SK-N-SH (cell line): ENCODE measurements at regions not wholly inside any gene's neighbourhood (a gene's known extent, or its start where the extent isn't known, plus 50 kb on each side); places are given as distances from the start of the nearest gene placed in this dataset.

ENCODE experiments used
- CTCF ChIA-PET: fragments of 300-600, 350-600 bp; formaldehyde crosslinking; extraction: SDS; loops from one replicate; lab custom pipeline; 2021; lab: Yijun Ruan, JAX
- POLR2A ChIA-PET: fragments of 350-600 bp; sonication (Branson Sonifier 250); formaldehyde crosslinking; extraction: SDS; loops from one replicate; lab custom pipeline; 2020; ENCODE audit warnings: antibody characterized with exemption, inconsistent platforms; lab: Yijun Ruan, JAX
- DNase-seq: peaks from one replicate; pipeline ENCODE4 v3.0.0; 2012
- H2AFZ ChIP-seq: fragments of 200-600 bp; sonication (generic); 2 replicates; pipeline ENCODE4 v1.8.1; 2016; ENCODE audit warnings: antibody characterized with exemption, mild to moderate bottlenecking, low read depth
- H3F3A ChIP-seq: fragments of 200-600 bp; sonication (generic); replicated peaks from 2 replicates; pipeline ENCODE3; 2016; ENCODE audit warnings: antibody characterized with exemption, mild to moderate bottlenecking; ENCODE audit not compliant: insufficient read depth
- H3K27ac ChIP-seq, 2 experiments: fragments of 200-500 bp in 1 of 2; fragments of 200-600 bp in 1 of 2; sonication (Bioruptor generic) in 1 of 2; sonication (generic), shearing (Covaris generic) in 1 of 2; 2 replicates each; pipeline versions ENCODE4 v1.5.1 to v1.6.1; 2014 to 2016; ENCODE audit warnings: low read depth in 2 of 2, inconsistent platforms in 1 of 2, low read length in 1 of 2, mild to moderate bottlenecking in 1 of 2, mixed read lengths in 1 of 2
- H3K27me3 ChIP-seq: fragments of 200-600 bp; sonication (generic), shearing (Covaris generic); 2 replicates; pipeline ENCODE4 v1.6.1; 2016; ENCODE audit warnings: mixed run types; ENCODE audit not compliant: insufficient read depth
- H3K36me3 ChIP-seq, 2 experiments: fragments of 200-500 bp in 1 of 2; fragments of 200-600 bp in 1 of 2; sonication (Bioruptor generic) in 1 of 2; sonication (generic) in 1 of 2; replicated peaks in 1 of 2; 2 replicates each; pipeline versions ENCODE3 to v1.5.1; 2014 to 2016; ENCODE audit warnings: low read length in 1 of 2, mild to moderate bottlenecking in 1 of 2; ENCODE audit not compliant: insufficient read depth in 2 of 2, control insufficient read depth in 1 of 2
- H3K4me1 ChIP-seq, 2 experiments: fragments of 200-500 bp in 1 of 2; fragments of 200-600 bp in 1 of 2; sonication (Bioruptor generic) in 1 of 2; sonication (generic), shearing (Covaris generic) in 1 of 2; 2 replicates each; pipeline versions ENCODE4 v1.5.1 to v1.6.1; 2014 to 2016; ENCODE audit warnings: low read depth in 1 of 2, low read length in 1 of 2, mixed run types in 1 of 2; ENCODE audit not compliant: insufficient read depth in 2 of 2, control insufficient read depth in 1 of 2
- H3K4me2 ChIP-seq: fragments of 200-600 bp; sonication (generic), shearing (Covaris generic); 2 replicates; pipeline ENCODE4 v1.6.1; 2017; ENCODE audit warnings: mixed run types
- H3K4me3 ChIP-seq, 2 experiments: fragments of 200-500 bp in 1 of 2; fragments of 200-600 bp in 1 of 2; sonication (Bioruptor generic) in 1 of 2; sonication (generic), shearing (Covaris generic) in 1 of 2; 2 replicates each; pipeline versions ENCODE4 v1.5.1 to v1.8.1; 2014 to 2016; ENCODE audit warnings: low read depth in 2 of 2, inconsistent platforms in 1 of 2, low read length in 1 of 2, mild to moderate bottlenecking in 1 of 2, mixed read lengths in 1 of 2, moderate library complexity in 1 of 2
- H3K79me2 ChIP-seq: fragments of 200-600 bp; sonication (generic); 2 replicates; pipeline ENCODE4 v1.8.1; 2017; ENCODE audit warnings: mild to moderate bottlenecking; ENCODE audit not compliant: insufficient read depth
- H3K9ac ChIP-seq: fragments of 200-600 bp; sonication (generic); 2 replicates; pipeline ENCODE4 v1.6.1; 2017; ENCODE audit warnings: mixed run types
- H3K9me2 ChIP-seq: fragments of 200-600 bp; sonication (generic); 2 replicates; pipeline ENCODE4 v1.6.1; 2017; ENCODE audit warnings: mixed run types
- H3K9me3 ChIP-seq: fragments of 200-600 bp; sonication (generic); 2 replicates; pipeline ENCODE4 v1.6.1; 2017; ENCODE audit warnings: mixed run types, mild to moderate bottlenecking, moderate library complexity
- H4K20me1 ChIP-seq: fragments of 200-600 bp; sonication (generic); 2 replicates; pipeline ENCODE4 v1.6.1; 2017; ENCODE audit warnings: mild to moderate bottlenecking, mixed run types; ENCODE audit not compliant: insufficient read depth
- CHD2 ChIP-seq: fragments of 150-350 bp; IDR thresholded peaks from 2 replicates; pipeline ENCODE4 v1.6.1; 2018; ENCODE audit warnings: low read length; ENCODE audit not compliant: partially characterized antibody
- CTCF ChIP-seq: fragments of 200-600 bp; sonication (generic); IDR thresholded peaks from 2 replicates; pipeline ENCODE4 v1.6.1; 2017; ENCODE audit warnings: antibody characterized with exemption, mild to moderate bottlenecking, moderate library complexity
- ELF1 ChIP-seq: IDR thresholded peaks from 2 replicates; pipeline ENCODE4 v1.4.0; 2012
- EP300 ChIP-seq, 2 experiments: IDR thresholded peaks; 2 replicates each; pipeline versions ENCODE4 v1.4.0 to v1.6.1; 2012; ENCODE audit warnings: borderline replicate concordance in 1 of 2, low read depth in 1 of 2, low read length in 1 of 2
- FOSL2 ChIP-seq: IDR thresholded peaks from 2 replicates; pipeline ENCODE4 v1.4.0; 2012; ENCODE audit warnings: low read depth, mild to moderate bottlenecking, moderate library complexity, borderline replicate concordance
- GABPA ChIP-seq: IDR thresholded peaks from 2 replicates; pipeline ENCODE4 v1.4.0; 2012; ENCODE audit warnings: low read depth, mild to moderate bottlenecking
- IRF3 ChIP-seq: fragments of 150-350 bp; IDR thresholded peaks from 2 replicates; pipeline ENCODE4 v1.6.1; 2016; ENCODE audit warnings: mild to moderate bottlenecking, low read depth, low read length
- MAX ChIP-seq: IDR thresholded peaks from 2 replicates; pipeline ENCODE4 v1.4.0; 2012; ENCODE audit warnings: low read depth
- NFIC ChIP-seq: IDR thresholded peaks from 2 replicates; pipeline ENCODE4 v1.4.0; 2012; ENCODE audit warnings: borderline replicate concordance
- NRF1 ChIP-seq: IDR thresholded peaks from 2 replicates; pipeline ENCODE4 v1.6.1; 2012; ENCODE audit warnings: low read depth, mild to moderate bottlenecking, low read length
- POLR2AphosphoS5 ChIP-seq: IDR thresholded peaks from 2 replicates; pipeline ENCODE4 v1.6.1; 2012; ENCODE audit warnings: low read depth, low read length
- RAD21 ChIP-seq: IDR thresholded peaks from 2 replicates; pipeline ENCODE4 v1.6.1; 2012; ENCODE audit warnings: mild to moderate bottlenecking, low read length
- RCOR1 ChIP-seq: fragments of 150-350 bp; IDR thresholded peaks from 2 replicates; pipeline ENCODE4 v1.6.1; 2017; ENCODE audit warnings: antibody characterized with exemption, low read length
- SMC3 ChIP-seq: IDR thresholded peaks from 2 replicates; pipeline ENCODE4 v1.6.1; 2012; ENCODE audit warnings: low read depth, low read length, improper control_type of control experiment
- TAF1 ChIP-seq: IDR thresholded peaks from 2 replicates; pipeline ENCODE4 v1.6.1; 2012; ENCODE audit warnings: low read depth, mild to moderate bottlenecking, low read length, moderate library complexity, borderline replicate concordance
- TCF12 ChIP-seq: IDR thresholded peaks from 2 replicates; pipeline ENCODE4 v1.4.0; 2012
- TEAD4 ChIP-seq: IDR thresholded peaks from 2 replicates; pipeline ENCODE4 v1.4.0; 2012; ENCODE audit warnings: mild to moderate bottlenecking, borderline replicate concordance; ENCODE audit not compliant: insufficient read depth
- USF1 ChIP-seq: IDR thresholded peaks from 2 replicates; pipeline ENCODE4 v1.4.0; 2012; ENCODE audit warnings: low read depth, borderline replicate concordance
- USF2 ChIP-seq: fragments of 150-350 bp; IDR thresholded peaks from 2 replicates; pipeline ENCODE4 v1.6.1; 2017; ENCODE audit warnings: antibody characterized with exemption, low read length, low read depth, borderline replicate concordance
- YY1 ChIP-seq: IDR thresholded peaks from 2 replicates; pipeline ENCODE4 v1.4.0; 2012; ENCODE audit warnings: low read depth, mild to moderate bottlenecking
- WGBS: methylation state at CpG from one replicate; pipeline ENCODE4 v1.1.6; 2017; ENCODE audit warnings: low lambda C conversion rate; 5-methylcytosine and 5-hydroxymethylcytosine counted together

- no peaks in the 10 kb centered on the region for H3K79me2 ChIP-seq
- no peak overlapping the region for H2AFZ ChIP-seq
- ChIA-PET POLR2A (no interaction called here), CTCF (no interaction called here)
- H3K27ac ChIP-seq, result no peak overlapping the region
- H3K9ac ChIP-seq, result no peak overlapping the region
- WGBS, result 50% methylated on average over 1 of the region's 1 CpG
- H3K9me3 ChIP-seq, result no peaks in the 10 kb centered on the region
- no peaks in the 10 kb centered on the region for H4K20me1 ChIP-seq
- H3K4me1 ChIP-seq, result no peaks in the 10 kb centered on the region
- H3K36me3 ChIP-seq, result no peaks in the 10 kb centered on the region
- H3K4me2 ChIP-seq, result no peak overlapping the region
- no peak overlapping the region for H3K4me3 ChIP-seq
- no peaks in the 10 kb centered on the region for H3F3A ChIP-seq
- no peaks in the 10 kb centered on the region for H3K27me3 ChIP-seq
- TF ChIP-seq TAF1 (no peak), RAD21 (no peak), YY1 (no peak), POLR2AphosphoS5 (no peak), MAX (no peak), FOSL2 (no peak), EP300 (IDR thresholded peaks at IDR 0.05; ENCODE audit: borderline replicate concordance in 1 of 2, low read depth in 1 of 2, low read length in 1 of 2) (no peak), NRF1 (no peak), CTCF (no peak), USF1 (no peak), CHD2 (no peak), SMC3 (no peak), RCOR1 (no peak), USF2 (no peak), TCF12 (no peak), ELF1 (no peak), GABPA (no peak), IRF3 (no peak), NFIC (no peak), TEAD4 (no peak)
- H3K9me2 ChIP-seq, result no peaks in the 10 kb centered on the region
- no peak for DNase-seq
Observed at GRCh38 chr9:11632691-11633090, 1019.9 kb upstream of the PTPRD start.
